ENCODE measurements at regions not wholly inside any gene's neighbourhood (a gene's known extent, or its start where the extent isn't known, plus 50 kb on each side); places are given as distances from the start of the nearest gene placed in this dataset.

DNA sequence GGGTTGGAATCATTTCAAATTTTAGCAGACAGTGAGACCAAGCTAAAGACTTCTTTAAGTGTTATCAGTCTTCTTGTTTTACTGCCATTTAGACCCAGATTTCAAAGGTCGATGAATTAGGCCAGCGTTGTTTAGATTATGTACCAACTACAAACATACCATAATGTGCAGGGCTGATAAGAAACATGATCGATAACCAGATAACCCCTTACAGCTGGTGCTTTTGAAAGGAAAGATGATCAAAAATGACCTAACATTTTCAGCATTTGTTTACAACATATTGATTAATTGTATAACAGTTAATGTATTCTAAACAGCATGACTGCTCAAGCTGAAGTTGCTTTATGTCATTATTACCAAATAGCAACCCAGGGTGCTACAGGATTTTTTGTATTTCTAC is 400.4 kb upstream of the FAM241A start:
- TF ChIP-seq ZNF274 (IDR thresholded peaks at IDR 0.05; ENCODE audit: borderline replicate concordance, extremely low read depth, low read length): no peak
- TF ChIP-seq, protein P1, sequence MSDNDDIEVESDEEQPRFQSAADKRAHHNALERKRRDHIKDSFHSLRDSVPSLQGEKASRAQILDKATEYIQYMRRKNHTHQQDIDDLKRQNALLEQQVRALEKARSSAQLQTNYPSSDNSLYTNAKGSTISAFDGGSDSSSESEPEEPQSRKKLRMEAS (IDR thresholded peaks at IDR 0.05): no peak
- TF ChIP-seq NRF1 (IDR thresholded peaks at IDR 0.05; ENCODE audit: low read depth, low read length): no peak
- no peak for TF ChIP-seq CTCF (IDR thresholded peaks at IDR 0.05; ENCODE audit: control extremely low read depth in 1 of 3, insufficient read depth in 1 of 3, low read depth in 1 of 3, low read length in 3 of 3)
- no peak for TF ChIP-seq POLR2A (IDR thresholded peaks at IDR 0.05; ENCODE audit: control extremely low read depth in 1 of 2, low read depth in 2 of 2, low read length in 2 of 2)
- no peak for TF ChIP-seq SIX5 (IDR thresholded peaks at IDR 0.05; ENCODE audit: low read depth, low read length)
